GM21360 (cell line): ENCODE measurements at regions not wholly inside any gene's neighbourhood (a gene's known extent, or its start where the extent isn't known, plus 50 kb on each side); places are given as distances from the start of the nearest gene placed in this dataset.

Experiments
- ATAC-seq: cut with Tn5 transposase; IDR thresholded peaks from one replicate; pipeline ENCODE4 v1.9.1; 2021; ENCODE audit warnings: mild to moderate bottlenecking, moderate library complexity; ENCODE audit not compliant: unreplicated experiment

GRCh38 chr12:65761301-65761700 is 63.0 kb upstream of the HMGA2 start:
- no peak for ATAC-seq

GRCh38 chr12:65764325-65764724 is 60.0 kb upstream of the HMGA2 start:
- ATAC-seq: no peak

- ATAC-seq: no peak
Measured at GRCh38 chr12:65765436-65765813, 58.9 kb upstream of the HMGA2 start.

- ATAC-seq: no peak
Measured at GRCh38 chr12:65769880-65770279, 54.4 kb upstream of the HMGA2 start.
